PC-3 (cell line): ENCODE measurements at regions not wholly inside any gene's neighbourhood (a gene's known extent, or its start where the extent isn't known, plus 50 kb on each side); places are given as distances from the start of the nearest gene placed in this dataset.

Experiments used
- EZH2 ChIP-seq: fragments of 300-600 bp; sonication (generic); IDR thresholded peaks from one replicate; pipeline ENCODE4 v1.6.1; 2017; ENCODE audit warnings: antibody characterized with exemption, mild to moderate bottlenecking, low read length; ENCODE audit not compliant: unreplicated experiment
- TF ChIP-seq, protein P1 (sequence below): fragments of 300-600 bp; sonication (generic); conservative IDR thresholded peaks from 2 replicates; pipeline ENCODE4 v1.5.1; 2017; ENCODE audit warnings: antibody characterized with exemption, low read depth, mild to moderate bottlenecking, low read length

- TF ChIP-seq, protein P1, sequence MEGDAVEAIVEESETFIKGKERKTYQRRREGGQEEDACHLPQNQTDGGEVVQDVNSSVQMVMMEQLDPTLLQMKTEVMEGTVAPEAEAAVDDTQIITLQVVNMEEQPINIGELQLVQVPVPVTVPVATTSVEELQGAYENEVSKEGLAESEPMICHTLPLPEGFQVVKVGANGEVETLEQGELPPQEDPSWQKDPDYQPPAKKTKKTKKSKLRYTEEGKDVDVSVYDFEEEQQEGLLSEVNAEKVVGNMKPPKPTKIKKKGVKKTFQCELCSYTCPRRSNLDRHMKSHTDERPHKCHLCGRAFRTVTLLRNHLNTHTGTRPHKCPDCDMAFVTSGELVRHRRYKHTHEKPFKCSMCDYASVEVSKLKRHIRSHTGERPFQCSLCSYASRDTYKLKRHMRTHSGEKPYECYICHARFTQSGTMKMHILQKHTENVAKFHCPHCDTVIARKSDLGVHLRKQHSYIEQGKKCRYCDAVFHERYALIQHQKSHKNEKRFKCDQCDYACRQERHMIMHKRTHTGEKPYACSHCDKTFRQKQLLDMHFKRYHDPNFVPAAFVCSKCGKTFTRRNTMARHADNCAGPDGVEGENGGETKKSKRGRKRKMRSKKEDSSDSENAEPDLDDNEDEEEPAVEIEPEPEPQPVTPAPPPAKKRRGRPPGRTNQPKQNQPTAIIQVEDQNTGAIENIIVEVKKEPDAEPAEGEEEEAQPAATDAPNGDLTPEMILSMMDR = no peak
- TF ChIP-seq EZH2 = no peak
These were observed 805.3 kb downstream of the C4orf33 start for GRCh38 chr4:129901205-129901604.
